ENCODE measurements at regions not wholly inside any gene's neighbourhood (a gene's known extent, or its start where the extent isn't known, plus 50 kb on each side); places are given as distances from the start of the nearest gene placed in this dataset.
"Not testable (repeated sequence)": the region's sequence is repeated elsewhere in the genome, so short reads cannot be mapped to it uniquely, and the experiment has no call there.

GRCh38 chr6:26232940-26233648, 131.9 kb upstream of the BTN3A2 start:
- DNase-seq (ENCODE audit: low spot score), result no peak
- no peak for TF ChIP-seq CTCF (IDR thresholded peaks at IDR 0.05; ENCODE audit: extremely low read depth, missing control alignments)

DNA sequence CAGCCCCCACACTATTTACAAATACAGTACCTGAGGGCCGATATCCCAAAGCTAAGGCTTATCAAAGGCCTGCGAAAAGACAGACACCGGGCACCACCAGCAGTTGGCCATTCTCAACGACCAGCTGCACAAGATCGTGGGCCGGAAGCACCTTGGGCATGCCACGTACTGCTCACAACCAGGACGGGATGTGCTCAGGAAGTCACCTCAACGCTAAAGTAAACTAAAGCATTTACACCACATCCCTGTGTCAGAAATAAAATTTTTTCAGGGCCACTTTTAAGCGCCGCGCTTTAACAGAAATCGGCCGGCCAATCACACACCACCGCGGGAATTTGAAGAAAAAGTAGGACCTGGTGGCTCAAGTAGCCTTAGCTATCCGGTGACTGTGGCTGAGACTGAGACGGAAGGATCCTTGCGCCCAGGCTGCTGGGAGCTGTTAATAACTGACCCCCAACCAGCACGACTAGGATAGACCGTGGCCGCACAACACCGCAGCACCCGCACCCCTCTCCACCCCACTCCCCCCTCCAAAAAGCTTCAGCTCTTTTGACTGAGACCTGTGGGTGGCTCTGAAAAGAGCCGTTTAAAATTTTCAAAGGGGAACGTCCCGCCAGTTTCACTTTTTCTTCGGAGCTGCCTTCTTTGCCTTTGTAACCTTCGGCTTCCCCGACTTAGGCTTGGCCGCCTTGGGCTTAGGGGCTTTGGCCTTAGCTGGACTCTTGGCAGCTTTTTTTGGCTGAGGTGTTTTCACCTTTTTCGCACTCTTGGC, 131.2 kb upstream of the BTN3A2 start:
- peak; percentile 63 for DNase-seq (ENCODE audit: low spot score)
- TF ChIP-seq CTCF (IDR thresholded peaks at IDR 0.05; ENCODE audit: extremely low read depth, missing control alignments), result no peak

DNA sequence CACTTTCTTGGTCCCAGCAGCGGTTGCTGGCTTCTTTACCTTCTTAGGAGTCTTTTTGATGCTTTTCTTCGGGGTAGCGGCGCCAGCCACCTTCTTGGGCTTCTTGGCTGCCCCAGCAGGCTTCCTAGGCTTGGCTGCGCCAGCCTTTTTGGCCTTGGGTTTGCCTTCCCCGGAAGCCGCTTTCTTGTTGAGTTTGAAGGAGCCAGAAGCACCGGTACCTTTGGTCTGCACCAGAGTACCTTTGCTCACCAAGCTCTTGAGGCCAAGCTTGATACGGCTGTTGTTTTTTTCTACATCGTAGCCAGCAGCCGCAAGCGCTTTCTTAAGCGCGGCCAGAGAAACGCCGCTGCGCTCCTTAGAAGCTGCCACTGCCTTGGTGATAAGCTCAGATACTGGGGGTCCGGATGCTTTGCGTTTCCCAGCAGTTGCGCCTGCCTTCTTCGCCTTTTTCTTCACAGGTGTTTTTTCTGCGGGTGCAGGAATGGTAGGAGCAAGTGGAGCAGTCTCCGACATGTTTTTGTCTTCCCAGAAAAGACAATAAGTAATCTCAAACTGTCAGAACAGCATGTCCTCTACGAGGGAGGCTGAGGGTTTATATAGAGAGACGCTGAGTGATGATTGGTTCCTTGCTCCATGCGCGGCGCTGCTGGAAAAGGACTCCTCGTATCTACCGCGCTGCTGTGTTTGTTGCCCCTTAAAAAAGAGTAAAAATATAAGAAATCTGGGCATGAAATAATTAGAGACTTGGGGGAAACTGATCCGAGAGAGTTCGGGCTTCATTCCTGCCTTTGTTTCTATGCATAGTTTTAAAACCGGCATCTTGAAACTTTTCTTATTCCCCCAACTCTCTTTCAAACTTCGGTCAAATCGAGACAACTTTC, 130.3 kb upstream of the BTN3A2 start:
- no peak for TF ChIP-seq CTCF (IDR thresholded peaks at IDR 0.05; ENCODE audit: extremely low read depth, missing control alignments)
- peak; percentile 67 for DNase-seq (ENCODE audit: low spot score)

DNA sequence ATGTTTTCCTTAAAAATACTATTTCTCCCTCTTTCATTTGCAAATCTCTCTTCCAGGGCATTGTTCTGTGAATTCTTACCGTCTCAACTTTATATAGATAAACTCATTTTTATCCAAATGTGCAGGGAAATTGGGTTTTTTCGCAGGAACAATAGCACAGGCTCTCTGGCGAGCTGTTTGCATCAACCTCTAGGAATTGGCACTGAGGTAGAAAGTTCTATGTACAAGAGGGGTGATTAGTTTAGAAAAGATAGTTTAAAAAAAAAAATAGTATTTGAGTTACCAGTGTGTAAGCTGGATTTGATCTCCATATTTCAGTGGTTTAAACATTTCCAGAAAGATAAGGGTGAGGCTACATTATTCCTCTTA, 129.7 kb upstream of the BTN3A2 start:
- DNase-seq (ENCODE audit: low spot score), result no peak

GRCh38 chr6:26239415-26239814, 125.6 kb upstream of the BTN3A2 start:
- not testable (repeated sequence) for DNase-seq (ENCODE audit: low spot score)

More for the DNA sequence above, 129.7 kb upstream of the BTN3A2 start:
- no peak for TF ChIP-seq CTCF (IDR thresholded peaks at IDR 0.05; ENCODE audit: extremely low read depth, missing control alignments)

DNA sequence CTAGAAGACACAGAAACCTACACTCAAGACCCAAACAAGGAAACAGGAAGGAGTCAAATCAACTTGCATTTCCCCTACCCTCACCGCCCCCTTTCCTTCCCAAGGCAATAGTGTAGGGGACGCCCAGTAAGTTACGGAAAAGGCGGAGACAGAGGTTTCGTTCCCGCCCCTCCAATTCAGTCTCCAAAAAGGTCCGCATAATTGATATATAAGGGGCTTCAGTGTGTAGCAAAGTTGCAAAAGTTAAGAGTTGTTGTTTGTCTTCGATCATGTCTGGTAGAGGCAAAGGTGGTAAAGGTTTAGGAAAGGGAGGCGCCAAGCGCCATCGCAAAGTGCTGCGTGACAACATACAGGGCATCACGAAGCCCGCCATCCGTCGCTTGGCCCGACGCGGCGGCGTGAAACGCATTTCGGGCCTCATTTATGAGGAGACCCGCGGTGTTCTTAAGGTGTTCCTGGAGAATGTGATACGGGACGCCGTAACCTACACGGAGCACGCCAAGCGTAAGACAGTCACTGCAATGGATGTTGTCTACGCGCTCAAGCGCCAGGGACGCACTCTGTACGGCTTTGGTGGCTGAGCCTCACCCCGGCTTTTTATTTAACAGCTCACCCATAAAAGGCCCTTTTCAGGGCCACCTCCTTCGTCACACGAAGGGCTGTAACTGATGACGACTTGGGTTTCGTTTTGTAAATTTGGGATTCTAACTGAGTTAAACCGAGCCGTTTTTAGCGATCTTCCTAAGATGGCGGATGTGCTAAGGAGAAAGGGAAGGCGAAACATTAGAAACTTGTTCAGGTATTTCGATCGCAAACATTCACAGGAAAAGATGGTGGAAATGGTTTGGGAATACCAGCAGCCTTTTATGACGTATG, 124.6 kb upstream of the BTN3A2 start:
- no peak for TF ChIP-seq CTCF (IDR thresholded peaks at IDR 0.05; ENCODE audit: extremely low read depth, missing control alignments)
- DNase-seq (ENCODE audit: low spot score), result peak; percentile 60
